Loucy (cell line): ENCODE measurements at regions not wholly inside any gene's neighbourhood (a gene's known extent, or its start where the extent isn't known, plus 50 kb on each side); places are given as distances from the start of the nearest gene placed in this dataset.

Experiments
- H2AFZ ChIP-seq: fragments of 200-600 bp; sonication (generic); 2 replicates; pipeline ENCODE4 v1.6.0; 2016; ENCODE audit warnings: antibody characterized with exemption, mild to moderate bottlenecking, low read length, moderate library complexity
- H3F3A ChIP-seq: fragments of 200-600 bp; 2 replicates; pipeline ENCODE4 v1.6.0; 2016; ENCODE audit warnings: antibody characterized with exemption, low read depth, mild to moderate bottlenecking
- H3K27me3 ChIP-seq: fragments of 200-600 bp; sonication (generic); 2 replicates; pipeline ENCODE4 v1.6.1; 2014; ENCODE audit warnings: low read length, mild to moderate bottlenecking; ENCODE audit not compliant: insufficient read depth, poor library complexity, severe bottlenecking
- H3K36me3 ChIP-seq: fragments of 200-600 bp; sonication (generic); 2 replicates; pipeline ENCODE4 v1.6.1; 2016; ENCODE audit warnings: low read length; ENCODE audit not compliant: insufficient read depth
- H3K4me1 ChIP-seq: fragments of 200-600 bp; sonication (generic); 2 replicates; pipeline ENCODE4 v1.5.1; 2014; ENCODE audit warnings: low read length, mild to moderate bottlenecking; ENCODE audit not compliant: insufficient read depth, poor library complexity, severe bottlenecking
- H3K4me2 ChIP-seq: fragments of 200-600 bp; sonication (generic); 2 replicates; pipeline ENCODE4 v1.6.0; 2014; ENCODE audit warnings: antibody characterized with exemption, low read length, low read depth, mild to moderate bottlenecking; ENCODE audit not compliant: poor library complexity, severe bottlenecking
- H3K4me3 ChIP-seq: fragments of 200-600 bp; sonication (generic); 2 replicates; pipeline ENCODE4 v1.5.1; 2014; ENCODE audit warnings: low read length, mild to moderate bottlenecking, mixed read lengths; ENCODE audit not compliant: poor library complexity, severe bottlenecking
- H3K79me2 ChIP-seq: fragments of 200-600 bp; sonication (generic); 2 replicates; pipeline ENCODE4 v1.6.1; 2014; ENCODE audit warnings: low read length; ENCODE audit not compliant: insufficient read depth
- H3K9ac ChIP-seq: fragments of 200-600 bp; sonication (generic); 2 replicates; pipeline ENCODE4 v1.6.0; 2014; ENCODE audit warnings: mild to moderate bottlenecking, low read depth, low read length, moderate library complexity; ENCODE audit not compliant: poor library complexity, severe bottlenecking
- H3K9me2 ChIP-seq: fragments of 200-600 bp; sonication (generic); replicated peaks from 2 replicates; pipeline ENCODE4 v1.6.1; 2016; ENCODE audit warnings: low read depth, low read length, mixed read lengths
- H3K9me3 ChIP-seq: fragments of 200-600 bp; sonication (generic); 2 replicates; pipeline ENCODE4 v1.6.1; 2014; ENCODE audit warnings: mild to moderate bottlenecking, antibody characterized with exemption, low read length, low read depth; ENCODE audit not compliant: insufficient read depth
- H4K20me1 ChIP-seq: fragments of 200-600 bp; sonication (generic); 2 replicates; pipeline ENCODE4 v1.6.0; 2014; ENCODE audit warnings: antibody characterized with exemption, low read length, mild to moderate bottlenecking; ENCODE audit not compliant: insufficient read depth, poor library complexity, severe bottlenecking
- EZH2phosphoT487 ChIP-seq: fragments of 200-600 bp; IDR thresholded peaks from 2 replicates; pipeline ENCODE4 v1.6.1; 2018; ENCODE audit warnings: antibody characterized with exemption, mild to moderate bottlenecking, moderate library complexity, borderline replicate concordance
- TF ChIP-seq, protein P1 (sequence below): fragments of 200-600 bp; sonication (generic); conservative IDR thresholded peaks from 2 replicates; pipeline ENCODE4 v1.5.1; 2014; ENCODE audit warnings: mild to moderate bottlenecking, antibody characterized with exemption, low read length

DNA sequence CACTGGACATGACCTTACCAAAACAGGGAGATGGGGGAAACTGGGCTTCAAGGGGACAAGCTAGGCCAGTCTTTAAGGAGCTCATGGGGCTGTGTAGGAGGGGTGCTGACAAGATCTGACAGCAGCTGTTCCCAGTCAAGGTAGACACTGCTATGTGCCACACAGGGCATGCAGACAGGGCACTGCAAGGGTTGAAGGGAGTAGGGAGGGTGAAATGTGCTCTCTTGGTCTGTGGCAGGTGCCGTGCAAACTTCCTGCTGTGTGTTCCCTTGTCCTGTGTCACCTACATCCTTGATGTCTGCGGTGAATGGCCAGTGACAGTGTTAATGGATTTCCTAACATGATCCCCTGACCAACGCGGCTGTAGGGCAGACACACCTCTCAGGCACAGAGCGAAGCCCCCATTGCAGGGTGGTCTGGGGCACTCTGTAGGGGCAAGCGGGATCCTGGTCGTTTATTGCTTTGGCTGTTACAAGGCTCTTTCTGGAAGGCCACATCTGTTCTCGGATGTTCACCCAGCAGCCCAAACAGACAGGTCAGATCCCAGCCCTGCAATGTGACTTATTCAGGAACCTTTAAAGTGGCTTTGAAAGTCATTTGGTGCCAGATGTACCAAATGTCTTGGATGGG is 199.5 kb upstream of the ZNF536 start:
- Histone ChIP-seq H2AFZ (no peak overlapping the region), H3K9me3 (no peaks in the 10 kb centered on the region), H3K27me3 (no peaks in the 10 kb centered on the region), H3K4me1 (no peaks in the 10 kb centered on the region), H3K36me3 (no peaks in the 10 kb centered on the region), H3K4me2 (no peak overlapping the region), H4K20me1 (no peaks in the 10 kb centered on the region), H3K9ac (no peak overlapping the region), H3K9me2 (no peaks in the 10 kb centered on the region), H3F3A (no peaks in the 10 kb centered on the region), H3K4me3 (no peak overlapping the region), H3K79me2 (no peaks in the 10 kb centered on the region)
- TF ChIP-seq EZH2phosphoT487: no peak
- TF ChIP-seq, protein P1, sequence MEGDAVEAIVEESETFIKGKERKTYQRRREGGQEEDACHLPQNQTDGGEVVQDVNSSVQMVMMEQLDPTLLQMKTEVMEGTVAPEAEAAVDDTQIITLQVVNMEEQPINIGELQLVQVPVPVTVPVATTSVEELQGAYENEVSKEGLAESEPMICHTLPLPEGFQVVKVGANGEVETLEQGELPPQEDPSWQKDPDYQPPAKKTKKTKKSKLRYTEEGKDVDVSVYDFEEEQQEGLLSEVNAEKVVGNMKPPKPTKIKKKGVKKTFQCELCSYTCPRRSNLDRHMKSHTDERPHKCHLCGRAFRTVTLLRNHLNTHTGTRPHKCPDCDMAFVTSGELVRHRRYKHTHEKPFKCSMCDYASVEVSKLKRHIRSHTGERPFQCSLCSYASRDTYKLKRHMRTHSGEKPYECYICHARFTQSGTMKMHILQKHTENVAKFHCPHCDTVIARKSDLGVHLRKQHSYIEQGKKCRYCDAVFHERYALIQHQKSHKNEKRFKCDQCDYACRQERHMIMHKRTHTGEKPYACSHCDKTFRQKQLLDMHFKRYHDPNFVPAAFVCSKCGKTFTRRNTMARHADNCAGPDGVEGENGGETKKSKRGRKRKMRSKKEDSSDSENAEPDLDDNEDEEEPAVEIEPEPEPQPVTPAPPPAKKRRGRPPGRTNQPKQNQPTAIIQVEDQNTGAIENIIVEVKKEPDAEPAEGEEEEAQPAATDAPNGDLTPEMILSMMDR: no peak

DNA sequence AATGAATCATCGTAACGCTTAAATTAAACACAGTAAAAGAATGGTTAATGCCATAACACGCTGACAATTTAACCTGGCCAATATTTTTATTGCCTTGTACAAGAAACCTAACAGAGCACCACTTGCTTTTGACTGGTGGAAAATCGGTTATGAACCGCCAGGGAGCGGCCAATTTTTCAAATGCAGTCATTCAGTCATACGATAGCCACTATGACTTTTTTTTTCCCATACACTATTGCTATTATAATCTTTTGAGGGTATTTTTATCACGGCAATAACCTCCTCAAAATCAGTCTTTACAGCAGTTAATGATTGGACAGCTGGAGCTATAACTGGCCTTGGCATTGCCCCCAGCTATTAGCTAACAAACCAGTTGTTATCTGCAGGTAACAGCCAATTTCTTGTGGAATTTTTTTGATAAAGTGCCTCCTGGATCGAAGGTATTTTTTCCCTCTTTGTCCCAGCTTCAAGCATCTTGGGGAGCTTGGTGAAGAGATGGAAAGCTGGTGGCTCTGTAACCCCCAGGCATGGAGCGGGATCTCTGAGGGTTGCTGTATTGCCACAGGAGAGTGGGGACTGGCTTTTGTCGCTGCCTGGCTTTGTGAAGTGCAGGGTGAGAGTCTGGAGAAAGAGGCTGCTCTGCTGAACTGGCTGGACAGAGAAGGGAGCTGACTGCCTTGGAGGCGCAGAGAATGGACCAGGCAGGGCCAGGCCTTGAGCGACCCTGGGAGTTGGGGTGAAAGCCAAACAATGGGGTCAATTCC is 198.4 kb upstream of the ZNF536 start:
- no peaks in the 10 kb centered on the region for H3K27me3 ChIP-seq
- H3K36me3 ChIP-seq: no peaks in the 10 kb centered on the region
- no peaks in the 10 kb centered on the region for H3K9me3 ChIP-seq
- no peaks in the 10 kb centered on the region for H3K4me1 ChIP-seq
- H3K9me2 ChIP-seq: no peaks in the 10 kb centered on the region
- H3K4me3 ChIP-seq: no peak overlapping the region
- no peaks in the 10 kb centered on the region for H4K20me1 ChIP-seq
- H3F3A ChIP-seq: no peaks in the 10 kb centered on the region
- H3K4me2 ChIP-seq: no peak overlapping the region
- no peak overlapping the region for H2AFZ ChIP-seq
- no peak for TF ChIP-seq EZH2phosphoT487
- TF ChIP-seq, protein P1: no peak
- H3K79me2 ChIP-seq: no peaks in the 10 kb centered on the region
- no peak overlapping the region for H3K9ac ChIP-seq

DNA sequence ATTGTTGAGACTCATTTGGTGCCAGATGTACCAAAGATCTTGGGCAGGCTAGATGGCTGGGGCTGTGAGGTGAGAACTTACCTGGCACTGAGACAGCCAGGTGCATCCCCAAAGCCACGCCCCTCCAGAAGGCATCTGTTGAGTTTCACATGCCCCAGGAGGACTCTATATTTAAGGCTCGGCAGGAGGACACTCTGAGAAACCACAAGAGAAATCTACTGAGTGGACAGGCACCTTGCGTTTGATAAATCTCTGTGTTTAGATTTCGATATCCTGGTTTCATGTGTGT is 197.9 kb upstream of the ZNF536 start:
- Histone ChIP-seq H3K4me1 (no peaks in the 10 kb centered on the region), H4K20me1 (no peaks in the 10 kb centered on the region), H3K4me3 (no peak overlapping the region), H2AFZ (no peak overlapping the region), H3F3A (no peaks in the 10 kb centered on the region), H3K36me3 (no peaks in the 10 kb centered on the region), H3K79me2 (no peaks in the 10 kb centered on the region), H3K9me3 (no peaks in the 10 kb centered on the region), H3K27me3 (no peaks in the 10 kb centered on the region), H3K4me2 (no peak overlapping the region), H3K9me2 (no peaks in the 10 kb centered on the region), H3K9ac (no peak overlapping the region)
- TF ChIP-seq EZH2phosphoT487: no peak
- TF ChIP-seq, protein P1: no peak
